ENCODE measurements at regions not wholly inside any gene's neighbourhood (a gene's known extent, or its start where the extent isn't known, plus 50 kb on each side); places are given as distances from the start of the nearest gene placed in this dataset.
"Not testable (repeated sequence)": the region's sequence is repeated elsewhere in the genome, so short reads cannot be mapped to it uniquely, and the experiment has no call there.

GRCh38 chr4:30207389-30207788 is 512.8 kb upstream of the PCDH7 start:
- Histone ChIP-seq H3K27ac (no peak overlapping the region), H3K4me3 (no peak overlapping the region), H3K36me3 (no peaks in the 10 kb centered on the region), H3K9me3 (no peaks in the 10 kb centered on the region), H3K27me3 (no peaks in the 10 kb centered on the region), H3K4me1 (ENCODE audit: insufficient read depth) (no peaks in the 10 kb centered on the region)
- intact Hi-C loops (cut with DNase I), result no loop called here
- no peak for TF ChIP-seq POLR2A (IDR thresholded peaks at IDR 0.05)
- no peak for TF ChIP-seq CTCF (IDR thresholded peaks at IDR 0.05)
- no peak for TF ChIP-seq EP300 (IDR thresholded peaks at IDR 0.05)
- DNase-seq, result no peak

GRCh38 chr4:30208731-30209435 is 511.3 kb upstream of the PCDH7 start:
- Histone ChIP-seq H3K27me3 (no peaks in the 10 kb centered on the region), H3K9me3 (no peaks in the 10 kb centered on the region), H3K36me3 (no peaks in the 10 kb centered on the region), H3K27ac (no peak overlapping the region), H3K4me1 (ENCODE audit: insufficient read depth) (no peaks in the 10 kb centered on the region), H3K4me3 (no peak overlapping the region)
- no peak for TF ChIP-seq EP300 (IDR thresholded peaks at IDR 0.05)
- TF ChIP-seq POLR2A (IDR thresholded peaks at IDR 0.05), result no peak
- TF ChIP-seq CTCF (IDR thresholded peaks at IDR 0.05), result no peak
- WGBS, 3 donors, result 68 to 78% (median 69%) methylated on average over 2 of the region's 2 CpGs
- no peak for DNase-seq
- intact Hi-C loops (cut with DNase I), result no loop called here

- H3K4me1 ChIP-seq (ENCODE audit: insufficient read depth); intact Hi-C loops (cut with DNase I); H3K27ac ChIP-seq; H3K4me3 ChIP-seq; H3K36me3 ChIP-seq; H3K9me3 ChIP-seq; H3K27me3 ChIP-seq; DNase-seq: not testable (repeated sequence)
- 82 to 92% (median 90%) methylated on average over 4 of the region's 4 CpGs for WGBS, 3 donors
Measured at GRCh38 chr4:30215973-30216372, 504.2 kb upstream of the PCDH7 start.

- intact Hi-C loops (cut with DNase I), result no loop called here
- Histone ChIP-seq H3K4me3 (no peak overlapping the region), H3K9me3 (no peaks in the 10 kb centered on the region), H3K36me3 (no peaks in the 10 kb centered on the region), H3K27ac (no peak overlapping the region), H3K4me1 (ENCODE audit: insufficient read depth) (no peaks in the 10 kb centered on the region), H3K27me3 (no peaks in the 10 kb centered on the region)
- TF ChIP-seq POLR2A (IDR thresholded peaks at IDR 0.05) (no peak), EP300 (IDR thresholded peaks at IDR 0.05) (no peak), CTCF (IDR thresholded peaks at IDR 0.05) (no peak)
- DNase-seq, result no peak
Measured at GRCh38 chr4:30245140-30245539, 475.0 kb upstream of the PCDH7 start.

- Histone ChIP-seq H3K36me3 (no peaks in the 10 kb centered on the region), H3K27me3 (no peaks in the 10 kb centered on the region), H3K4me1 (ENCODE audit: insufficient read depth) (no peaks in the 10 kb centered on the region), H3K9me3 (no peaks in the 10 kb centered on the region), H3K4me3 (no peak overlapping the region), H3K27ac (no peak overlapping the region)
- intact Hi-C loops (cut with DNase I), result no loop called here
- TF ChIP-seq EP300 (IDR thresholded peaks at IDR 0.05), result no peak
- no peak for TF ChIP-seq POLR2A (IDR thresholded peaks at IDR 0.05)
- TF ChIP-seq CTCF (IDR thresholded peaks at IDR 0.05), result no peak
- no peak for DNase-seq
- WGBS, 3 donors, result 82 to 95% (median 94%) methylated on average over 3 of the region's 3 CpGs
Measured at GRCh38 chr4:30256116-30256832, 463.9 kb upstream of the PCDH7 start.
